ENCODE measurements at regions not wholly inside any gene's neighbourhood (a gene's known extent, or its start where the extent isn't known, plus 50 kb on each side); places are given as distances from the start of the nearest gene placed in this dataset.
A peak's percentile ranks its signal among the peaks of the same experiment; 100 is the strongest.

DNA sequence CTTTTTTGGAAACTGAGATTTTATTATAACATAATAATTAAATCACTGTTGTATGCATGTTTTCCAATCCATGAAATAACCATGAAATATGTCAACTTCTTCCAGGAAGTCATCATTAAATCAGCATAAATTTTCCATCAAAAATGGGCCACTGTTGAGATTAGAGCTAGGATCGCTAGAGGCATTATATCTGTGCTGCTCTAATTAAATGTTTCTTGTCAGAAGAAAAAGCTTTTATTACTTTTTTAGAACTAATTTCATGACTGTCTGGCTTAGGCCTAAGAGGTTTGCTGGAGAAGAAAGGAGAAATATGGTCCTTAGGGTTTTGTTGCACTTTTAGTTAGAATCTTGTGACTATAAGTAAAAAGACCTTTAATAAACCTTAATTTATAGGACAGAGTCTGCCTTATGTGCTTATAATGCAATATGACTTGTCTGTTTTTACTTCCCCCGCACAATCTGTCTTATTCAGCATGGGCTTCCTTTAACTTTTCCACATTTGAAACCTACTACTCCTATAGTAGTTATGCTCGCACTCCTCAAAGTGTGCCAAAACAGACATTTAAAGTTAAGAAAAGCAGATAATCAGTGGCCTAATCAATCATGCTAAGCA is 363.4 kb upstream of the GCFC2 start (continued):
- no peak for TF ChIP-seq SP1 (CRISPR knock-in tag; conservative IDR thresholded peaks at IDR 0.05)
- TF ChIP-seq NR2C2 (CRISPR knock-in tag; IDR thresholded peaks at IDR 0.05), result no peak
- no peak for TF ChIP-seq USF1 (CRISPR knock-in tag; IDR thresholded peaks at IDR 0.05)
- TF ChIP-seq, protein P1, sequence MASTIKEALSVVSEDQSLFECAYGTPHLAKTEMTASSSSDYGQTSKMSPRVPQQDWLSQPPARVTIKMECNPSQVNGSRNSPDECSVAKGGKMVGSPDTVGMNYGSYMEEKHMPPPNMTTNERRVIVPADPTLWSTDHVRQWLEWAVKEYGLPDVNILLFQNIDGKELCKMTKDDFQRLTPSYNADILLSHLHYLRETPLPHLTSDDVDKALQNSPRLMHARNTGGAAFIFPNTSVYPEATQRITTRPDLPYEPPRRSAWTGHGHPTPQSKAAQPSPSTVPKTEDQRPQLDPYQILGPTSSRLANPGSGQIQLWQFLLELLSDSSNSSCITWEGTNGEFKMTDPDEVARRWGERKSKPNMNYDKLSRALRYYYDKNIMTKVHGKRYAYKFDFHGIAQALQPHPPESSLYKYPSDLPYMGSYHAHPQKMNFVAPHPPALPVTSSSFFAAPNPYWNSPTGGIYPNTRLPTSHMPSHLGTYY (CRISPR knock-in tag; IDR thresholded peaks at IDR 0.05), result no peak

DNA sequence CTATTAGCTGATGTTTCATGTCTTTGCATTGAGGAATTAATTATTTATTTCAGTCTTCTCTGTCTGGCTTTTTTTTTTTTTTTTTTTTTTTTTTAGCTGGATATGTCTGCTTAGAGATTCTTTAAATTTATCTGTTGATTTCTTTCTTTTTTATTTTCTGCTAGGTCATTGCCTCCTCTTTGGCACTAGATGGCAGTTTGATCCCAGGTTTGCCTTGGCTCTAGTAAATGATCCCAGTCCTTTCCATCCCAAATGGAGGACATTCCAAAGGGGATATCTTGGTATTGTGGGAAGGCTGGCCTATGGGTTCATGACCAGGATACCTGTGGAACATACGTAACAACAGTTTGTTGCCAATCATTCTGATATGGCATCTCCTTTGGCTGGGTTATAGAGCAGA is 339.5 kb upstream of the GCFC2 start:
- Mint-ChIP-seq H3K36me3 (peaks cover 55% of the 10 kb centered on the region), H3K4me1 (no peaks in the 10 kb centered on the region), H3K27ac (no peak overlapping the region), H3K4me3 (no peak overlapping the region), H3K9me3 (peaks cover 67% of the 10 kb centered on the region), H3K27me3 (ENCODE audit: low read depth) (no peaks in the 10 kb centered on the region)
- no peak for TF ChIP-seq NFE2L1 (CRISPR knock-in tag; IDR thresholded peaks at IDR 0.05)
- TF ChIP-seq ATF1 (CRISPR knock-in tag; IDR thresholded peaks at IDR 0.05), result no peak
- TF ChIP-seq ETV6 (CRISPR knock-in tag; IDR thresholded peaks at IDR 0.05), result no peak
- CTCF ChIA-PET, result interaction anchor here (0.7 to 1.4 kb wide), 2 partner anchors 290 to 315 kb away, joined by 3 read pairs; no protein-coding TSS in a partner anchor
- peak; percentile 72 for ATAC-seq
- no peak for DNase-seq (ENCODE audit: low spot score)
- POLR2A ChIA-PET, result interaction anchor here (0.6 kb wide), 2 partner anchors 98 to 1275 kb away, joined by 3 read pairs; no protein-coding TSS in a partner anchor

GRCh38 chr2:76044701-76045100 is 334.0 kb upstream of the GCFC2 start:
- Mint-ChIP-seq H3K36me3 (peaks cover 35% of the 10 kb centered on the region), H3K27ac (no peak overlapping the region), H3K4me3 (no peak overlapping the region), H3K27me3 (ENCODE audit: low read depth) (no peaks in the 10 kb centered on the region), H3K4me1 (no peaks in the 10 kb centered on the region), H3K9me3 (peaks cover 51% of the 10 kb centered on the region)
- TF ChIP-seq TEAD1 (CRISPR knock-in tag; IDR thresholded peaks at IDR 0.05), result no peak
- TF ChIP-seq EMX1 (CRISPR knock-in tag; IDR thresholded peaks at IDR 0.05), result no peak
- TF ChIP-seq ZNF219 (CRISPR knock-in tag; IDR thresholded peaks at IDR 0.05; ENCODE audit: borderline replicate concordance), result no peak
- CTCF ChIA-PET, result no interaction called here
- DNase-seq (ENCODE audit: low spot score), result no peak
- ATAC-seq, result no peak
- POLR2A ChIA-PET, result no interaction called here

- Mint-ChIP-seq H3K4me3 (no peak overlapping the region), H3K4me1 (peaks cover 12% of the 10 kb centered on the region), H3K27me3 (ENCODE audit: low read depth) (no peaks in the 10 kb centered on the region), H3K9me3 (peaks cover 1% of the 10 kb centered on the region; the same call in 1 of the 2 replicates), H3K36me3 (no peaks in the 10 kb centered on the region), H3K27ac (no peak overlapping the region)
- ATAC-seq, result no peak
- no peak for DNase-seq (ENCODE audit: low spot score)
- ChIA-PET CTCF (no interaction called here), POLR2A (no interaction called here)
- TF ChIP-seq NFYB (CRISPR knock-in tag; conservative IDR thresholded peaks at IDR 0.05; ENCODE audit: low read depth) (no peak), GTF2I (CRISPR knock-in tag; conservative IDR thresholded peaks at IDR 0.05) (no peak), MLX (CRISPR knock-in tag; IDR thresholded peaks at IDR 0.05) (no peak), HMGA2 (CRISPR knock-in tag; IDR thresholded peaks at IDR 0.05) (no peak), ZNF219 (CRISPR knock-in tag; IDR thresholded peaks at IDR 0.05; ENCODE audit: borderline replicate concordance) (no peak), PREB (CRISPR knock-in tag; IDR thresholded peaks at IDR 0.05; ENCODE audit: borderline replicate concordance) (no peak), HMGXB4 (CRISPR knock-in tag; IDR thresholded peaks at IDR 0.05) (no peak)
- TF ChIP-seq, protein P2, sequence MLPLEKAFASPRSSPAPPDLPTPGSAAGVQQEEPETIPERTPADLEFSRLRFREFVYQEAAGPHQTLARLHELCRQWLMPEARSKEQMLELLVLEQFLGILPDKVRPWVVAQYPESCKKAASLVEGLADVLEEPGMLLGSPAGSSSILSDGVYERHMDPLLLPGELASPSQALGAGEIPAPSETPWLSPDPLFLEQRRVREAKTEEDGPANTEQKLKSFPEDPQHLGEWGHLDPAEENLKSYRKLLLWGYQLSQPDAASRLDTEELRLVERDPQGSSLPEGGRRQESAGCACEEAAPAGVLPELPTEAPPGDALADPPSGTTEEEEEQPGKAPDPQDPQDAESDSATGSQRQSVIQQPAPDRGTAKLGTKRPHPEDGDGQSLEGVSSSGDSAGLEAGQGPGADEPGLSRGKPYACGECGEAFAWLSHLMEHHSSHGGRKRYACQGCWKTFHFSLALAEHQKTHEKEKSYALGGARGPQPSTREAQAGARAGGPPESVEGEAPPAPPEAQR (CRISPR knock-in tag; IDR thresholded peaks at IDR 0.05), result no peak
These were observed 328.8 kb upstream of the GCFC2 start for GRCh38 chr2:76039505-76039904.
